HG03097 (cell line): ENCODE measurements at regions not wholly inside any gene's neighbourhood (a gene's known extent, or its start where the extent isn't known, plus 50 kb on each side); places are given as distances from the start of the nearest gene placed in this dataset.
"Not testable (repeated sequence)": the region's sequence is repeated elsewhere in the genome, so short reads cannot be mapped to it uniquely, and the experiment has no call there.

Source experiments
- ATAC-seq: cut with Tn5 transposase; IDR thresholded peaks from one replicate; pipeline ENCODE4 v1.9.1; 2021; ENCODE audit not compliant: unreplicated experiment, low FRiP score

DNA sequence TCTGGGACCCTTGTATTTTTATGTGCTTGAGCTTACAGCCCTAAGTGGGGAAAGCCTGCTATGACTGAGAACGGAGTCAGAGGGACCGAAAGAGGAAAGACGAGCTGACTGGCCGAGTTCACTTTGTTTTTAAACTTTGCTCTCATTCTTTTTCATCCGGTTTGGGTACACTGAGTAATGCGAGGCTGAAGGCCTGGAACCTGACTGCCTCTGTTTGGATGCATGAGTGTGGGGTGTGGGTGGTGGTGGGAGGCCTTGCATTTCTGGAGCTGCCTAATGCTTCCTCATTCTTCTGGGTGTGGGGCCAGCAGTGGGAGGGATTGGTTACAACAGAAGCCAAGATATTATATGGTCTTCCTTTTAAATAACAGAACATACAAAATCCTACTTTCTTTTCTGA, 155.5 kb downstream of the BUB3 start:
- no peak for ATAC-seq

- no peak for ATAC-seq
Measured at GRCh38 chr10:123316776-123317175, 162.6 kb downstream of the BUB3 start.

DNA sequence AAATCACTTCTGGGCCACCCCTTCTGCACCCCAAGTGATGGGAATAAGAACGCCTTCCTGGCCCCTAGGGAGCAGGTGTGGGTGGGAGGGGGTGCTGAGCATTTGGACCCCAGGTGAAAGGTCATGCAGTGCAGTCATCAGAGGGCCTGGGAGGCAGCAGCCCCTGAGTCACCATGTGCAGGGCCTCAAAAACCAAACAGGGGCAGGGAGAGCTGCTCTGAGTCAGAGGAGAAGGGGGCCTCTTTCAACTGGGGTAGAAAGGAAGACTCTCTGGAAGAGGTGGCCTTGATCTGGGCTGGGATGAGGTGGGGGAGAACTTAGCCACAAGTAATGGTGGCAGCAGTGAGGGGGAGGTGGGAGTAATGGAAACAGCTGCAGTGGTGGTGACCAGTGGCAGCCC, 164.3 kb downstream of the BUB3 start:
- ATAC-seq: no peak

DNA sequence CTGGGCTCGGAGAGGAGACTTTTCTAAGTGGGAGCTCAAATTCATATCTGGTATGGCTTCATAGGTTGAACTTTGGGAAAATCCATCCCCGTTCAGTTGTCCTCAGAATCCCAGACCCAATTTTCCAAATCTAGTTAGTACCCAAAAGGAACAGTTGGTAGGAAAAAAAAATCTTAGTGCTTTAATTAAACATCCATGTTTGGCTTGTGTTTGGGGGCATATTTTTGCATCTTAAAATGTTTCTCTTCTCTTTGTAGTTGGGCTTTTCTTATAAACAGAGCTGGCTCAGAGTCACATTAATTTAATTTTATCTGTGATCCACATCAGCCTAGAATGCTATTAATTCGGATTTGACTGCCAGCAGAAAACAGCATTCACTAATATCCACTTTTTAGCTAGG, 165.9 kb downstream of the BUB3 start:
- no peak for ATAC-seq

DNA sequence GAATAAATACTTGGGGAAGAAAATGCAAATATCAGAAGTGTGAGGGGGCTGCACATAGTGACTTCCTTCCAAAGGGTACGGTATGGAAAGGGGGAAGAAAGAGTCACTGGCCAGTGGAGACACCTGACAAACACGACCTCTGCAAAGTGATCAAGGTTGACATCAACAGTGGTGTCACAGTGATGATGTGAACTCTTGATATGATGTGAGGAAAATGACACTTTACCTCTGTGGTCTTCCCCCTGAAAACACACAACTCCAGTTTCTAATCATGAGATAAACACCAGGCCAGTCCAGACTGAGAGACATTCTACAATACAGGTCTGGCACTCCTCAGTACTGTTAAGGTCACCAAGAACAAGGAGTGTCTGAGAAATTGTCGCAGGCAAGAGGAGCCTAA, 169.7 kb downstream of the BUB3 start:
- no peak for ATAC-seq

GRCh38 chr10:123325663-123326190, 171.5 kb downstream of the BUB3 start:
- no peak for ATAC-seq

GRCh38 chr10:123326674-123327073, 172.5 kb downstream of the BUB3 start:
- no peak for ATAC-seq

GRCh38 chr10:123327450-123327849, 173.2 kb downstream of the BUB3 start:
- ATAC-seq: peak; percentile 74

DNA sequence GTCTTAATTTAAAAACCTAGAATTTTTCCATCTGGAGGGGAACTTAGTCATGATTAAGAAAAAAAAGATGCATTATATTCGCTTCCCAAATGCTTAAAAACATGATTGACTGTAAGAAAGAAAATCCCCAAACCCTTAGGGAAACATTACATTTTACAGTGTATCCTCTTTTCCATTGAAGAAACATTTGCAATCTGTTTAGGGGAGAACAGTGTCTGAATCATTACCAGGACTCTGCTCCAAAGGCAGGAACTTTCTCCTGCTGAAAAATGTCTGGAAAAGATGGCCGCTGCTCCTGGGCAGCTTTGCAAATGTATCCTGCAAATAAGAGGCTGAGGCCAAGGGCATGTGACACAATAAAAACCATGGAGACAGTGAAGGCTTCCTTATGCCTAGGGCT, 173.7 kb downstream of the BUB3 start:
- ATAC-seq: no peak

GRCh38 chr10:123331438-123331837, 177.2 kb downstream of the BUB3 start:
- no peak for ATAC-seq

DNA sequence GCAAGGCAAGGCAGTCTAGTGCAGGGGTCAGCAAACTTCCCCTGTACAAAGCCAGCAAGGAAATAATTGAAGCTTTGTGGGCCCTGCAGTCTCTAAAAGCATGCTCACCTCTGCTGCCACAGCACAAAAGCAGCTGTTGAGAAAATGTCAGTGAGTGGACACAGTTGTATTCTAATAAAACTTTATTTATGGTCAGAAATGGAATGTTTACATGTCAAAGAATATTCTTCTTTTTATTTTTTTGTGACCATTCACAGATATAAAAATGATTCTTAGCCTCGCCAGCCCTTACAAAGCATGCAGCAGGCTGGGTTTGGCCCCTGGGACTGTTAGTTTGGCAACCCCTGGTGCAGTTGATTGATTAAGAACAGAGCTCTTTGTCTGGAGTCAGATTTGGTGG, 192.4 kb downstream of the BUB3 start:
- ATAC-seq: no peak

- no peak for ATAC-seq
Measured at GRCh38 chr10:123348691-123349572, 194.7 kb downstream of the BUB3 start.

- ATAC-seq: no peak
Measured at GRCh38 chr10:123351715-123352114, 197.5 kb downstream of the BUB3 start.

DNA sequence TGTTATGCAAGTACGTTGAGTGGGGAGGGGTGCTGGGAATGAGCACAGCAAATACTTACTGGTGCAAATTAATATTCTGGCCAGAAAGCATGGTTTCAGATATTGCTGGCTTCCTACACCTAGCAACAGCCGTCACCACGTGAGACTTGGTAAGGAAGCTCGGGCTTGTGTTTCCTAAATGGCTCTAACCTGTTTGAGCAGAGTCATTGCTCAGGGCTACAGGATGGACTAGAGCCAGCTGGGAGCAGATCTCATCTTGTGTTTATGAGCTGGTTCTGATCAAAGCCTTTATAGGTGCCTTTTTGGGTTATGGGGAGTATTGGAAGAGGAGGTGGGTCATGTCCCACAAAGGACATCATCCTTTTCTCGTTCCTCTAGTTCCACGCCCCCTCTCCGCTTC, 200.3 kb downstream of the BUB3 start:
- no peak for ATAC-seq

- ATAC-seq: no peak
Measured at GRCh38 chr10:123355748-123356481, 201.7 kb downstream of the BUB3 start.

DNA sequence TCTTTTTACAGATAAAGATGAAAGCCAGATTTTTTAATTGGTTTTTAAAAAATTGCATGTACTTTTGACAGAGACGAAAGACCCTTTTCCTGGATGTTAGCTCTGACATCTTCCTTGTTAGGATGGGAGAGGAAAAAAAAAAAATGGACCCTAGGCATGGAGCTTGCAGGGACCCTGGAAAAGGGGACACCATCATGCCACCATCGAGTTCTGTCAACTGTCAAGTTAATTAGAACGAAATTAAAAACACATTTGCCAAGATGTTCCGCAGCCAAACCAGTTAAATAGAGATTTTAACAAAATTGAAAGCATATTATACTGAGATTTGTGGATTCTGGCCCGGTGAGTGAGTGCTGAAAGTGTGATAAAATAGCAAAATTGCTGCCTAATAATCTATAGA, 202.6 kb downstream of the BUB3 start:
- ATAC-seq: no peak

DNA sequence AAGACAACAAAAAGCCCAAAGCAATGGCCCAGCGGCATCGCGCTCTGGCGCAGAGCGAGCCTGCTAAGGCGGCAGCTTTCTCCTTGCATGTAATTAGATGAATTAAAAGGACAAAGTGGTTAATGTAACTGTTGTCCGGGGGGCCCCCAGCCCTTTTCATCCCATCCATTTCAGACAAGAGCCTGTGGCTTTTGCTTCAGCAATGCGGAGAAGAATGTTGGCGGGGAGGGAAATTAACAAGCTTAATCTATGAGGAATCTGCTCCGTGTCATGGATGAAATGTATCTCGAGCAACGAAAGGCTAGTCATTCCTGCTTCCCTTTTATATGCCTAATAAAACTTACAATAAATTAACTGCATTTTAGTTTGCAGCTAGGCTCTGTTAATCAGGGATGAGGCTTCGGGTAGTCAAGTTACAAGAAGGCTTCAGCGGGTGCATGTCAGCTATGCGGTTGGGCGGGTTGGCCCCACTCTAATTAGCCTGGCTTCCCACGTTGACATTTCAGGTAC, 203.3 kb downstream of the BUB3 start:
- ATAC-seq: no peak

- no peak for ATAC-seq
Measured at GRCh38 chr10:123359539-123359938, 205.3 kb downstream of the BUB3 start.

DNA sequence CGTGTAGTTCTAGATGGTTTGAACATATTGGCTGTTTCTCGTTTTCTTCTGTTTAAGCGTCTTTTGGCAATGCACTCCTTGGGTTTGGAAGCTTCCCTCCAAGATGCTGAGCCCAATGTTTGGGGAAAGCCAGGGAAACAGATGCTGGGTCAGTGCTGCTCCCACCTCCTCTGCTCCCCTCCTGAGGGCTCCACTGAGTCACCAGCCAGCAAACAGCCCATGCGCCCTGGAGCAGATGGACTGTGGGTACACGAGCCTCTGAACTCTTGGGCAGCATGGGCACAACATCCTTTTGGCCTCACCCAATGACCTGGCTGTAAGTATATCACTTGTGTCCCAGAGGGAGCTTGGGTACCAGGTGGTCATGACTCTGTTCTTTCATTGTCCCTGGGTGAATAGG, 207.6 kb downstream of the BUB3 start:
- ATAC-seq: no peak

GRCh38 chr10:123367195-123367594, 213.0 kb downstream of the BUB3 start:
- ATAC-seq: no peak

DNA sequence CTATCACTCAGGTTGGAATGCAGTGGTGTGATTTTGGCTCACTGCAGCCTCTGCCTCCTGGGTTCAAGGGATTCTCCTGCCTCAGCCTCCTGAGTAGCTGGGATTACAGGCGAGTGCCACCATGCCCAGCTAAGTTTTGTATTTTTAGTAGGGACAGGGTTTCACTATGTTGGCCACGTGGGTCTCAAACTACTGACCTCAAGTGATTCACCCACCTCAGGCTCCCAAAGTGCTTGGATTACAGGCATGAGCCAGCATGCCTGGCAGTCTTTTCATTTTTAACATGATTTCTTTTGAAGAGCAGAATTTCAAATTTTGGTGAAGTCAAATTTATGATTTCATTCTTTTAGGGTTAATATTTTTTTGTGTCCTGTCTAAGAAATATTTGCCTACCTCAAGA, 217.4 kb downstream of the BUB3 start:
- ATAC-seq: not testable (repeated sequence)
